ENCODE measurements at regions not wholly inside any gene's neighbourhood (a gene's known extent, or its start where the extent isn't known, plus 50 kb on each side); places are given as distances from the start of the nearest gene placed in this dataset.

DNA sequence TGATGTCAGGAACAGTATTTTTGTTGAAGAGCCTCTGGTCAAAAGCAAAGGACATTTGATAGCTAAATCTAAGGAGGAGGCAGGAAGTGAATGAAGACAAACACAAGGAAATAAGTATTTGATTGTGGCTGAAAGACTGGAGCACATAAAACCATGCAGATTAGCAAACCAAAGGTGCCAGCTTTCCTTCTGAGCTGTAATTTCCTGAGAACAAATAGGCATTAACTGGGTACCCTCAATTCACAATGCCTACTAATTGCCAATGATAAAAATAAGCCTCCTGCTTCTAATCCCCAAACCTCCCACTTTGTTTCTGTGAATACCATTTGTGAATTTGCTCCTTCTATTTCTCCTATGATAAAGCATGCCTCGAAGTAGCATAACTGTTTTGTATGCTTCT lies 1279.6 kb upstream of the USP15 start:
- TF ChIP-seq, protein P1, sequence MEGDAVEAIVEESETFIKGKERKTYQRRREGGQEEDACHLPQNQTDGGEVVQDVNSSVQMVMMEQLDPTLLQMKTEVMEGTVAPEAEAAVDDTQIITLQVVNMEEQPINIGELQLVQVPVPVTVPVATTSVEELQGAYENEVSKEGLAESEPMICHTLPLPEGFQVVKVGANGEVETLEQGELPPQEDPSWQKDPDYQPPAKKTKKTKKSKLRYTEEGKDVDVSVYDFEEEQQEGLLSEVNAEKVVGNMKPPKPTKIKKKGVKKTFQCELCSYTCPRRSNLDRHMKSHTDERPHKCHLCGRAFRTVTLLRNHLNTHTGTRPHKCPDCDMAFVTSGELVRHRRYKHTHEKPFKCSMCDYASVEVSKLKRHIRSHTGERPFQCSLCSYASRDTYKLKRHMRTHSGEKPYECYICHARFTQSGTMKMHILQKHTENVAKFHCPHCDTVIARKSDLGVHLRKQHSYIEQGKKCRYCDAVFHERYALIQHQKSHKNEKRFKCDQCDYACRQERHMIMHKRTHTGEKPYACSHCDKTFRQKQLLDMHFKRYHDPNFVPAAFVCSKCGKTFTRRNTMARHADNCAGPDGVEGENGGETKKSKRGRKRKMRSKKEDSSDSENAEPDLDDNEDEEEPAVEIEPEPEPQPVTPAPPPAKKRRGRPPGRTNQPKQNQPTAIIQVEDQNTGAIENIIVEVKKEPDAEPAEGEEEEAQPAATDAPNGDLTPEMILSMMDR (IDR thresholded peaks at IDR 0.05; ENCODE audit: insufficient read depth, low read length): no peak
- no peak for TF ChIP-seq POLR2AphosphoS5 (IDR thresholded peaks at IDR 0.05; ENCODE audit: low read depth)
- TF ChIP-seq, protein P2, sequence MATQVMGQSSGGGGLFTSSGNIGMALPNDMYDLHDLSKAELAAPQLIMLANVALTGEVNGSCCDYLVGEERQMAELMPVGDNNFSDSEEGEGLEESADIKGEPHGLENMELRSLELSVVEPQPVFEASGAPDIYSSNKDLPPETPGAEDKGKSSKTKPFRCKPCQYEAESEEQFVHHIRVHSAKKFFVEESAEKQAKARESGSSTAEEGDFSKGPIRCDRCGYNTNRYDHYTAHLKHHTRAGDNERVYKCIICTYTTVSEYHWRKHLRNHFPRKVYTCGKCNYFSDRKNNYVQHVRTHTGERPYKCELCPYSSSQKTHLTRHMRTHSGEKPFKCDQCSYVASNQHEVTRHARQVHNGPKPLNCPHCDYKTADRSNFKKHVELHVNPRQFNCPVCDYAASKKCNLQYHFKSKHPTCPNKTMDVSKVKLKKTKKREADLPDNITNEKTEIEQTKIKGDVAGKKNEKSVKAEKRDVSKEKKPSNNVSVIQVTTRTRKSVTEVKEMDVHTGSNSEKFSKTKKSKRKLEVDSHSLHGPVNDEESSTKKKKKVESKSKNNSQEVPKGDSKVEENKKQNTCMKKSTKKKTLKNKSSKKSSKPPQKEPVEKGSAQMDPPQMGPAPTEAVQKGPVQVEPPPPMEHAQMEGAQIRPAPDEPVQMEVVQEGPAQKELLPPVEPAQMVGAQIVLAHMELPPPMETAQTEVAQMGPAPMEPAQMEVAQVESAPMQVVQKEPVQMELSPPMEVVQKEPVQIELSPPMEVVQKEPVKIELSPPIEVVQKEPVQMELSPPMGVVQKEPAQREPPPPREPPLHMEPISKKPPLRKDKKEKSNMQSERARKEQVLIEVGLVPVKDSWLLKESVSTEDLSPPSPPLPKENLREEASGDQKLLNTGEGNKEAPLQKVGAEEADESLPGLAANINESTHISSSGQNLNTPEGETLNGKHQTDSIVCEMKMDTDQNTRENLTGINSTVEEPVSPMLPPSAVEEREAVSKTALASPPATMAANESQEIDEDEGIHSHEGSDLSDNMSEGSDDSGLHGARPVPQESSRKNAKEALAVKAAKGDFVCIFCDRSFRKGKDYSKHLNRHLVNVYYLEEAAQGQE (IDR thresholded peaks at IDR 0.05; ENCODE audit: insufficient replicate concordance, low read depth): no peak
